GM12878 (cell line): ENCODE measurements at regions not wholly inside any gene's neighbourhood (a gene's known extent, or its start where the extent isn't known, plus 50 kb on each side); places are given as distances from the start of the nearest gene placed in this dataset.

Experiments
- ATAC-seq: fragments of 200-7000 bp; cut with Tn5 transposase; 3 replicates; pipeline ENCODE4 v1.9.1; 2020; ENCODE audit warnings: mild to moderate bottlenecking, moderate library complexity
- BruUV-seq: library from RNA; stranded (reverse); fragments of 400-500 nt; replicated peaks from 2 replicates; lab custom pipeline; 2021; lab: Mats Ljungman, UMichigan
- CTCF ChIA-PET: fragments of 300-600 bp; sonication (Branson Sonifier 250); formaldehyde crosslinking; extraction: SDS; loops from one replicate; lab custom pipeline; 2021; ENCODE audit warnings: inconsistent platforms; lab: Yijun Ruan, JAX
- POLR2A ChIA-PET: fragments of 350-600 bp; formaldehyde crosslinking; extraction: SDS; loops from one replicate; lab custom pipeline; 2021; ENCODE audit warnings: inconsistent platforms; lab: Charles Lee
- RAD21 ChIA-PET: fragments of 300-600 bp; sonication (Branson Sonifier 250); formaldehyde crosslinking; loops from one replicate; lab custom pipeline; 2023; ENCODE audit warnings: antibody characterized with exemption; ENCODE audit not compliant: unreplicated experiment; lab: Charles Lee
- SMC1A ChIA-PET: fragments of 300-600 bp; sonication (Branson Sonifier 250); formaldehyde crosslinking; loops from one replicate; lab custom pipeline; 2023; ENCODE audit not compliant: unreplicated experiment, uncharacterized antibody; lab: Charles Lee
- DNase-seq: peaks from one replicate; pipeline ENCODE4 v3.0.0-alpha.2; 2011; ENCODE audit warnings: low read depth, low spot score
- FAIRE-seq: peaks from 3 replicates; lab custom pipeline; 2011; peaks lifted over from hg19 to GRCh38; lab: Jason Lieb, UNC
- H2AFZ ChIP-seq: 2 replicates; pipeline ENCODE4 v1.6.0; 2011; ENCODE audit warnings: low read depth, low read length, control low read depth; ENCODE audit not compliant: control insufficient read depth
- H3K27ac ChIP-seq: 2 replicates; pipeline ENCODE4 v1.5.1; 2011; ENCODE audit warnings: control low read depth; ENCODE audit not compliant: control insufficient read depth, insufficient read depth
- H3K27me3 ChIP-seq, 2 experiments: replicated peaks in 1 of 2; 2 replicates each; pipeline versions ENCODE4 v1.6.0 to v1.6.1; 2011; ENCODE audit warnings: low read length in 1 of 2; ENCODE audit not compliant: control insufficient read depth in 2 of 2, insufficient read depth in 2 of 2
- H3K36me3 ChIP-seq, 2 experiments: 2 replicates each; pipeline ENCODE4 v1.5.1; 2011; ENCODE audit warnings: low read length in 1 of 2; ENCODE audit not compliant: control insufficient read depth in 2 of 2, insufficient read depth in 2 of 2
- H3K4me1 ChIP-seq: 2 replicates; pipeline ENCODE4 v1.6.1; 2011; ENCODE audit warnings: mild to moderate bottlenecking, low read length, moderate library complexity, mixed read lengths; ENCODE audit not compliant: control insufficient read depth, insufficient read depth
- H3K4me2 ChIP-seq: 2 replicates; pipeline ENCODE4 v1.6.0; 2011; ENCODE audit warnings: control low read depth; ENCODE audit not compliant: control insufficient read depth, insufficient read depth
- H3K4me3 ChIP-seq: fragments of 200-600 bp; sonication (generic); 2 replicates; pipeline ENCODE4 v1.5.1; 2016
- H3K79me2 ChIP-seq: 2 replicates; pipeline ENCODE4 v1.6.0; 2011; ENCODE audit warnings: low read length; ENCODE audit not compliant: control insufficient read depth, insufficient read depth
- H3K9ac ChIP-seq: 2 replicates; pipeline ENCODE4 v1.8.0; 2011; ENCODE audit warnings: low read length, control low read depth, mixed read lengths; ENCODE audit not compliant: control insufficient read depth, insufficient read depth
- H3K9me3 ChIP-seq: replicated peaks from 3 replicates; pipeline ENCODE4 v1.5.1; 2011; ENCODE audit warnings: mild to moderate bottlenecking, low read length; ENCODE audit not compliant: control insufficient read depth, insufficient read depth
- H4K20me1 ChIP-seq: 2 replicates; pipeline ENCODE4 v1.6.0; 2011; ENCODE audit not compliant: control insufficient read depth, insufficient read depth
- BCLAF1 ChIP-seq: fragments of 450-650 bp; IDR thresholded peaks from 2 replicates; pipeline ENCODE4 v1.6.1; 2017; ENCODE audit warnings: antibody characterized with exemption, mild to moderate bottlenecking, moderate library complexity
- CREM ChIP-seq: IDR thresholded peaks from 2 replicates; pipeline ENCODE4 v1.6.1; 2014; ENCODE audit warnings: antibody characterized with exemption, low read depth
- MAX ChIP-seq: IDR thresholded peaks from 2 replicates; pipeline ENCODE4 v1.6.1; 2012; ENCODE audit warnings: low read depth, low read length, improper control_type of control experiment
- MEF2A ChIP-seq: IDR thresholded peaks from 2 replicates; pipeline ENCODE4 v1.6.1; 2011; ENCODE audit warnings: low read depth, mild to moderate bottlenecking, low read length, moderate library complexity; ENCODE audit not compliant: insufficient read depth
- MXI1 ChIP-seq: fragments of 150-350 bp; IDR thresholded peaks from 2 replicates; pipeline ENCODE4 v1.6.1; 2011; ENCODE audit warnings: low read depth, mild to moderate bottlenecking, inconsistent platforms, low read length, improper control_type of control experiment
- RB1 ChIP-seq: fragments of 450-650 bp; formaldehyde crosslinking; IDR thresholded peaks from 2 replicates; pipeline ENCODE4 v1.6.1; 2017; ENCODE audit warnings: mild to moderate bottlenecking, borderline replicate concordance
- YBX1 ChIP-seq: fragments of 450-650 bp; IDR thresholded peaks from 2 replicates; pipeline ENCODE4 v1.6.1; 2016; ENCODE audit warnings: antibody characterized with exemption
- ZNF217 ChIP-seq: fragments of 450-650 bp; IDR thresholded peaks from 2 replicates; pipeline ENCODE4 v1.6.1; 2017; ENCODE audit warnings: antibody characterized with exemption, mild to moderate bottlenecking
- ZNF592 ChIP-seq: fragments of 450-650 bp; IDR thresholded peaks from 2 replicates; pipeline ENCODE4 v1.6.1; 2017; ENCODE audit warnings: mild to moderate bottlenecking, moderate library complexity
- WGBS: methylation state at CpG from one replicate; pipeline ENCODE4 v1.1.6; 2016; ENCODE audit warnings: low lambda C conversion rate; ENCODE audit not compliant: insufficient replicate concordance, insufficient coverage; ENCODE audit errors: missing lambda C conversion rate; 5-methylcytosine and 5-hydroxymethylcytosine counted together
- in situ Hi-C: fragments of 300-500 bp; cut with MboI; formaldehyde crosslinking; loops from 9 replicates; pipeline ENCODE4 v1.14.3; 2018; ENCODE audit warnings: mixed read lengths
- intact Hi-C: fragments of 100-400 bp; cut with micrococcal nuclease; formaldehyde crosslinking; loops from one replicate; pipeline ENCODE4 v1.14.2; 2022; ENCODE audit not compliant: unreplicated experiment
- TF ChIP-seq, protein P1 (sequence below): IDR thresholded peaks from 2 replicates; pipeline ENCODE4 v1.6.1; 2011; ENCODE audit warnings: low read depth, mild to moderate bottlenecking, low read length, moderate library complexity, borderline replicate concordance; ENCODE audit errors: extremely low read depth

DNA sequence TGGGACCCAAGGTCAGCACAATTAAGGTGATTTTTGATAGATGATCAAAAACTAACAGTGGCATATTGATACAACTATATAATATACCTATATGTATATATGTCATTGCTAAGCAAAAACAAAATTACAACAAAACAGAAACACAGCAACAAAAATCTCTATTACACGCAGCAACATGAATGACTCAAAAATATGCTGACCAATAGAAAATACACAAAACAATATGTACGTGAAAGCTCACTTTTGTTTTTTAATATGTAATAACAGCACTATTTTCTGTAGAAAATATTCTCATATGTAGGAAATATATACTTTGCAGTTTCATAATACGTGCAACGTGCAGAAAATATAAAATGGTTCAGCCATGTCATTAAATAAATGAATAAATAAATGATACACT lies 1985.7 kb upstream of the CDH9 start:
- H3K9ac ChIP-seq, result no peak overlapping the region
- BruUV-seq, result no TSS peak
- H4K20me1 ChIP-seq, result no peaks in the 10 kb centered on the region
- H3K4me1 ChIP-seq, result no peaks in the 10 kb centered on the region
- in situ Hi-C loops (no loop called here), intact Hi-C loops (no loop called here)
- no peaks in the 10 kb centered on the region for H3K36me3 ChIP-seq
- WGBS, result 59% methylated on average over 4 of the region's 4 CpGs
- no peak overlapping the region for H3K4me3 ChIP-seq
- no peaks in the 10 kb centered on the region for H3K79me2 ChIP-seq
- H2AFZ ChIP-seq, result no peak overlapping the region
- H3K9me3 ChIP-seq, result no peaks in the 10 kb centered on the region
- POLR2A ChIA-PET, result no interaction called here
- no peak for FAIRE-seq
- CTCF ChIA-PET, result no interaction called here
- no peak for ATAC-seq
- RAD21 ChIA-PET, result no interaction called here
- no peak for DNase-seq
- H3K4me2 ChIP-seq, result no peak overlapping the region
- SMC1A ChIA-PET, result no interaction called here
- no peak overlapping the region for H3K27ac ChIP-seq
- no peaks in the 10 kb centered on the region for H3K27me3 ChIP-seq
- no peak for TF ChIP-seq BCLAF1
- no peak for TF ChIP-seq CREM

DNA sequence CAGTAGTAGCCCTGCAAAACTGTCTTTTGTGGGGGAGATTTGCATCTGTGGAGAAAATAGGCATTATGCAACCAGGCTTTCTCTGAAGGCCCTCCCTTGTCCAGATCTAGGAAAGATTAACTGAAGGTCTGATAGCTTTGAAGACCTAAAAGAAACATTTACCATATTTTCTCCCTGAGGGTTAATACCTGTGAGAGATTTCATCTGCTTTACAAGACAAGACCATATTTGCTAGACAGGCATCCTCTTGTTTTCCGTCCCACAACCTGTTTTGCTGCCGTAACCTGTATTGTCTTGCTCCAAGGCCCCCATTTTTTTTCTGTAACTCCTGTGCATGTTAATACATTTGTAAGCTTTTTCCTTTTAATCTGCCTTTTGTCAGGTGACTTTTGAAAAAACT lies 1985.2 kb upstream of the CDH9 start:
- Histone ChIP-seq H3K9me3 (no peaks in the 10 kb centered on the region), H3K79me2 (no peaks in the 10 kb centered on the region), H3K9ac (no peak overlapping the region), H3K36me3 (no peaks in the 10 kb centered on the region), H3K27me3 (no peaks in the 10 kb centered on the region), H3K4me2 (no peak overlapping the region), H3K27ac (no peak overlapping the region), H2AFZ (no peak overlapping the region), H3K4me1 (no peaks in the 10 kb centered on the region), H4K20me1 (no peaks in the 10 kb centered on the region), H3K4me3 (no peak overlapping the region)
- ATAC-seq (no peak), FAIRE-seq (no peak), DNase-seq (no peak)
- ChIA-PET CTCF (no interaction called here), RAD21 (no interaction called here), POLR2A (no interaction called here), SMC1A (no interaction called here)
- intact Hi-C loops (no loop called here), in situ Hi-C loops (no loop called here)
- BruUV-seq, result no TSS peak
- WGBS, result 64% methylated on average over 2 of the region's 2 CpGs
- TF ChIP-seq ZNF217 (no peak), ZNF592 (no peak), YBX1 (no peak), MAX (no peak), MXI1 (no peak), RB1 (no peak), MEF2A (no peak)
- TF ChIP-seq, protein P1, sequence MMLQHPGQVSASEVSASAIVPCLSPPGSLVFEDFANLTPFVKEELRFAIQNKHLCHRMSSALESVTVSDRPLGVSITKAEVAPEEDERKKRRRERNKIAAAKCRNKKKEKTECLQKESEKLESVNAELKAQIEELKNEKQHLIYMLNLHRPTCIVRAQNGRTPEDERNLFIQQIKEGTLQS, result no peak
